CD4-positive, alpha-beta T cell (primary cell): ENCODE measurements at regions not wholly inside any gene's neighbourhood (a gene's known extent, or its start where the extent isn't known, plus 50 kb on each side); places are given as distances from the start of the nearest gene placed in this dataset.

Experiments
- ATAC-seq: fragments of 200-7000 bp; cut with Tn5 transposase; one replicate; pipeline ENCODE4 v1.10.0; 2022; ENCODE audit warnings: mild to moderate bottlenecking; ENCODE audit not compliant: poor library complexity
- CTCF ChIA-PET: fragments of 350-600 bp; sonication (Branson Sonifier 250); formaldehyde crosslinking; loops from one replicate; lab custom pipeline; 2021; ENCODE audit warnings: antibody characterized with exemption, inconsistent platforms; lab: Charles Lee
- POLR2A ChIA-PET: fragments of 350-600 bp; sonication (Branson Sonifier 250); formaldehyde crosslinking; loops from one replicate; lab custom pipeline; 2021; ENCODE audit warnings: antibody characterized with exemption, inconsistent platforms; lab: Charles Lee
- DNase-seq, 14 experiments: peaks; one replicate each; pipeline ENCODE4 v3.0.0-alpha.2; 2013 to 2020; ENCODE audit warnings: mixed read lengths in 2 of 14
- H3K27ac ChIP-seq, 2 donors: one replicate each; pipeline versions ENCODE4 v1.5.1 to v1.7.0; 2013; ENCODE audit warnings: low read length in 2 of 2, low read depth in 1 of 2, mild to moderate bottlenecking in 1 of 2
- H3K27me3 ChIP-seq, 2 experiments: 1 replicate in 1 of 2; 2 replicates in 1 of 2; pipeline versions ENCODE4 v1.6.1 to v1.7.0; 2013; ENCODE audit warnings: low read length in 2 of 2, control low read depth in 1 of 2, mild to moderate bottlenecking in 1 of 2, moderate library complexity in 1 of 2; ENCODE audit not compliant: insufficient read depth in 2 of 2, control insufficient read depth in 1 of 2
- H3K36me3 ChIP-seq: one replicate; pipeline ENCODE4 v1.6.1; 2013; ENCODE audit warnings: low read length, control low read depth; ENCODE audit not compliant: insufficient read depth
- H3K4me1 ChIP-seq: one replicate; pipeline ENCODE4 v1.6.1; 2013; ENCODE audit warnings: low read length, control low read depth; ENCODE audit not compliant: insufficient read depth
- H3K4me3 ChIP-seq: one replicate; pipeline ENCODE4 v1.5.1; 2013; ENCODE audit warnings: mild to moderate bottlenecking, low read length, moderate library complexity
- H3K9me3 ChIP-seq, 2 experiments: 1 replicate in 1 of 2; 2 replicates in 1 of 2; pipeline versions ENCODE4 v1.6.1 to v1.7.0; 2013; ENCODE audit warnings: low read length in 2 of 2, mild to moderate bottlenecking in 2 of 2, control low read depth in 1 of 2, moderate library complexity in 1 of 2; ENCODE audit not compliant: control insufficient read depth in 1 of 2, insufficient read depth in 1 of 2
- H3K27ac Mint-ChIP-seq: one replicate; pipeline ENCODE4 v1.8.0; 2020; ENCODE audit warnings: mixed read lengths
- H3K27me3 Mint-ChIP-seq: one replicate; pipeline ENCODE4 v1.8.0; 2021; ENCODE audit warnings: mixed read lengths
- H3K36me3 Mint-ChIP-seq: one replicate; pipeline ENCODE4 v1.8.0; 2021; ENCODE audit warnings: low read depth, mixed read lengths
- H3K4me1 Mint-ChIP-seq: one replicate; pipeline ENCODE4 v1.8.0; 2021; ENCODE audit warnings: low read depth, mixed read lengths
- H3K4me3 Mint-ChIP-seq: one replicate; pipeline ENCODE4 v1.8.0; 2020; ENCODE audit warnings: mild to moderate bottlenecking, mixed read lengths
- H3K9me3 Mint-ChIP-seq: one replicate; pipeline ENCODE4 v1.8.0; 2020; ENCODE audit warnings: mixed read lengths
- CTCF ChIP-seq: fragments of 200-600 bp; IDR thresholded peaks from one replicate; pipeline ENCODE4 v1.8.0; 2022; ENCODE audit warnings: antibody characterized with exemption, mild to moderate bottlenecking
- intact Hi-C, 2 experiments: fragments of 100-400 bp; cut with DNase I in 1 of 2; cut with micrococcal nuclease in 1 of 2; formaldehyde crosslinking; loops; one replicate each; pipeline versions ENCODE4 v1.15.1 to v1.9.0; 2023 to 2025; cut with DNase I, micrococcal nuclease

- no peaks in the 10 kb centered on the region for H3K27me3 Mint-ChIP-seq
- POLR2A ChIA-PET: no interaction called here
Observed at GRCh38 chr15:97521381-97522285, 438.9 kb upstream of the ARRDC4 start.

GRCh38 chr15:97522347-97522746, 438.2 kb upstream of the ARRDC4 start:
- ATAC-seq: no peak
- no peak overlapping the region for H3K27ac ChIP-seq

More at GRCh38 chr15:97521381-97522285, 438.9 kb upstream of the ARRDC4 start:
- H3K9me3 Mint-ChIP-seq: peaks cover 3% of the 10 kb centered on the region
- no peak overlapping the region for H3K4me3 Mint-ChIP-seq
- no peaks in the 10 kb centered on the region for H3K4me1 ChIP-seq
- H3K27ac Mint-ChIP-seq: no peak overlapping the region
- H3K36me3 Mint-ChIP-seq: no peaks in the 10 kb centered on the region
- no peak overlapping the region for H3K4me3 ChIP-seq
- CTCF ChIA-PET: no interaction called here
- H3K4me1 Mint-ChIP-seq: no peaks in the 10 kb centered on the region
- no peaks in the 10 kb centered on the region for H3K27me3 ChIP-seq
- H3K27ac ChIP-seq: no peak overlapping the region
- DNase-seq: no peak
- no peak for TF ChIP-seq CTCF
- intact Hi-C loops: no loop called here
- no peaks in the 10 kb centered on the region for H3K36me3 ChIP-seq
- H3K9me3 ChIP-seq: no peaks in the 10 kb centered on the region
- ATAC-seq: no peak

GRCh38 chr15:97525809-97526208, 434.7 kb upstream of the ARRDC4 start:
- ChIA-PET POLR2A (no interaction called here), CTCF (no interaction called here)
- H3K9me3 ChIP-seq: no peaks in the 10 kb centered on the region
- H3K4me3 Mint-ChIP-seq: no peak overlapping the region
- no peaks in the 10 kb centered on the region for H3K27me3 Mint-ChIP-seq
- H3K4me1 ChIP-seq: no peaks in the 10 kb centered on the region
- TF ChIP-seq CTCF: no peak
- H3K27me3 ChIP-seq: no peaks in the 10 kb centered on the region
- H3K36me3 ChIP-seq: no peaks in the 10 kb centered on the region
- no peaks in the 10 kb centered on the region for H3K9me3 Mint-ChIP-seq
- no peaks in the 10 kb centered on the region for H3K4me1 Mint-ChIP-seq
- no peak overlapping the region for H3K4me3 ChIP-seq
- ATAC-seq: no peak
- no peak overlapping the region for H3K27ac Mint-ChIP-seq
- no peaks in the 10 kb centered on the region for H3K36me3 Mint-ChIP-seq
- DNase-seq: no peak
- H3K27ac ChIP-seq: no peak overlapping the region
- intact Hi-C loops: no loop called here

More at GRCh38 chr15:97522347-97522746, 438.2 kb upstream of the ARRDC4 start:
- Mint-ChIP-seq H3K27me3 (no peaks in the 10 kb centered on the region), H3K4me3 (no peak overlapping the region), H3K27ac (no peak overlapping the region), H3K4me1 (no peaks in the 10 kb centered on the region), H3K9me3 (peaks cover 3% of the 10 kb centered on the region), H3K36me3 (no peaks in the 10 kb centered on the region)
- ChIA-PET CTCF (no interaction called here), POLR2A (no interaction called here)
- intact Hi-C loops: no loop called here
- no peak overlapping the region for H3K4me3 ChIP-seq
- no peaks in the 10 kb centered on the region for H3K27me3 ChIP-seq
- no peak for DNase-seq
- TF ChIP-seq CTCF: no peak
- H3K4me1 ChIP-seq: no peaks in the 10 kb centered on the region
- no peaks in the 10 kb centered on the region for H3K9me3 ChIP-seq
- H3K36me3 ChIP-seq: no peaks in the 10 kb centered on the region
